Transverse colon (tissue), 4 donors: ENCODE measurements at regions not wholly inside any gene's neighbourhood (a gene's known extent, or its start where the extent isn't known, plus 50 kb on each side); places are given as distances from the start of the nearest gene placed in this dataset.

Source experiments
- DNase-seq: peaks from one replicate; pipeline ENCODE4 v3.0.0-alpha.2; 2019
- H3K27ac ChIP-seq, 4 donors: fragments of 200-600 bp; sonication (generic); 2 replicates each; pipeline ENCODE4 v1.5.1; 2016 to 2018; ENCODE audit warnings: inconsistent platforms in 4 of 4
- H3K27me3 ChIP-seq: fragments of 200-600 bp; sonication (generic); 2 replicates; pipeline ENCODE4 v1.5.1; 2017; ENCODE audit warnings: inconsistent platforms
- H3K36me3 ChIP-seq, 4 donors: fragments of 200-600 bp; sonication (generic); 2 replicates each; pipeline ENCODE4 v1.5.1; 2017 to 2019; ENCODE audit warnings: inconsistent platforms in 4 of 4
- H3K4me1 ChIP-seq, 4 donors: fragments of 200-600 bp; sonication (generic); 2 replicates each; pipeline ENCODE4 v1.5.1; 2017 to 2020; ENCODE audit warnings: inconsistent platforms in 4 of 4
- H3K4me3 ChIP-seq, 4 donors: fragments of 200-600 bp; sonication (generic); 1 replicate in 1 of 4; 2 replicates in 3 of 4; pipeline versions ENCODE4 v1.5.1 to v1.6.1; 2017 to 2019; ENCODE audit warnings: inconsistent platforms in 4 of 4
- H3K9me3 ChIP-seq, 2 donors: fragments of 200-600 bp; sonication (generic); 2 replicates each; pipeline ENCODE4 v1.5.1; 2017 to 2019; ENCODE audit warnings: inconsistent platforms in 2 of 2
- EP300 ChIP-seq: sonication (generic); formaldehyde crosslinking; IDR thresholded peaks from one replicate; pipeline ENCODE4 v1.6.1; 2017; ENCODE audit warnings: antibody characterized with exemption, low read depth
- POLR2A ChIP-seq: fragments of 450-650 bp; IDR thresholded peaks from one replicate; pipeline ENCODE4 v1.6.1; 2016; ENCODE audit warnings: antibody characterized with exemption, mild to moderate bottlenecking, moderate library complexity
- POLR2AphosphoS5 ChIP-seq, 3 donors: sonication (generic); formaldehyde crosslinking; IDR thresholded peaks; one replicate each; pipeline ENCODE4 v1.6.1; 2016; ENCODE audit warnings: antibody characterized with exemption in 3 of 3
- WGBS, 2 donors: methylation state at CpG; one replicate each; pipeline ENCODE4 v1.1.5; 2018; ENCODE audit warnings: low coverage in 1 of 2; 5-methylcytosine and 5-hydroxymethylcytosine counted together
- in situ Hi-C, 4 donors: fragments of 200-750 bp; cut with MboI; loops; one replicate each; pipeline versions ENCODE4 v1.15.0 to v1.15.1; 2017; ENCODE audit warnings: low sequenced_read_pairs in 3 of 4, low pct_ligation_motif_present in 1 of 4, low pct_unique_long_range_greater_than_20kb in 1 of 4
- intact Hi-C: fragments of 100-400 bp; cut with DNase I; formaldehyde crosslinking; loops from one replicate; pipeline ENCODE4 v1.15.1; 2023; ENCODE audit warnings: low total_unique reads
- TF ChIP-seq, protein P1 (sequence below), 5 experiments: fragments of 200-600 bp in 3 of 5; fragments of 450-650 bp in 2 of 5; sonication (generic) in 3 of 5; IDR thresholded peaks; 1 replicate in 2 of 5; 2 replicates in 3 of 5; pipeline ENCODE4 v1.5.1; 2016 to 2017; ENCODE audit warnings: antibody characterized with exemption in 5 of 5, inconsistent platforms in 3 of 5, mild to moderate bottlenecking in 2 of 5, moderate library complexity in 1 of 5

DNA sequence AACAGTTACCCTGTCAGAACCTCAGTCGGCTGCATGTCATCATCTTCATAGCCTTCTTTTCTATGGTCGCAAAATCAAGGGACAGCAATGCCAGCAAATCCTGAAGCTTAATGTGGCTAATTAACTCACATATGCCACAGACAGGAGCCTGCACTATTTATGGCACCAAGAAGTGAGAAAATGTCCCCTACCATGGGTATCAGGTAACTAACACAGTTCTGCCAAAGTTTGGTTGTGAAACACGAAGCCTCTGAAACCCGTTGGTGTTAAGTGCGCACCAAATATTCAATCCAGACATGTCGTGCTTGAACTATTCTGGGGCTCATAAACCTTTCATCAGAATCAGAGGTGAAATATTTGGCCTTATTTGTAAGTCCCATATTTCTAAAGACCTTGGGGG lies 63.3 kb downstream of the EVX1 start:
- H3K27me3 ChIP-seq = no peaks in the 10 kb centered on the region
- no peak for TF ChIP-seq POLR2AphosphoS5 (IDR thresholded peaks at IDR 0.05)
- TF ChIP-seq, protein P1, sequence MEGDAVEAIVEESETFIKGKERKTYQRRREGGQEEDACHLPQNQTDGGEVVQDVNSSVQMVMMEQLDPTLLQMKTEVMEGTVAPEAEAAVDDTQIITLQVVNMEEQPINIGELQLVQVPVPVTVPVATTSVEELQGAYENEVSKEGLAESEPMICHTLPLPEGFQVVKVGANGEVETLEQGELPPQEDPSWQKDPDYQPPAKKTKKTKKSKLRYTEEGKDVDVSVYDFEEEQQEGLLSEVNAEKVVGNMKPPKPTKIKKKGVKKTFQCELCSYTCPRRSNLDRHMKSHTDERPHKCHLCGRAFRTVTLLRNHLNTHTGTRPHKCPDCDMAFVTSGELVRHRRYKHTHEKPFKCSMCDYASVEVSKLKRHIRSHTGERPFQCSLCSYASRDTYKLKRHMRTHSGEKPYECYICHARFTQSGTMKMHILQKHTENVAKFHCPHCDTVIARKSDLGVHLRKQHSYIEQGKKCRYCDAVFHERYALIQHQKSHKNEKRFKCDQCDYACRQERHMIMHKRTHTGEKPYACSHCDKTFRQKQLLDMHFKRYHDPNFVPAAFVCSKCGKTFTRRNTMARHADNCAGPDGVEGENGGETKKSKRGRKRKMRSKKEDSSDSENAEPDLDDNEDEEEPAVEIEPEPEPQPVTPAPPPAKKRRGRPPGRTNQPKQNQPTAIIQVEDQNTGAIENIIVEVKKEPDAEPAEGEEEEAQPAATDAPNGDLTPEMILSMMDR (IDR thresholded peaks at IDR 0.05) = no peak
- TF ChIP-seq POLR2A = no peak
- TF ChIP-seq EP300 = no peak
- DNase-seq = no peak
- no peaks in the 10 kb centered on the region for H3K9me3 ChIP-seq
- no peak overlapping the region for H3K4me3 ChIP-seq
- no peaks in the 10 kb centered on the region for H3K4me1 ChIP-seq
- 89% methylated on average over 6 of the region's 6 CpGs; no CpG with 5 or more reads in 1 of the 2 donors for WGBS, 2 donors
- no peak overlapping the region for H3K27ac ChIP-seq
- intact Hi-C loops = no loop called here
- in situ Hi-C loops = no loop called here
- no peaks in the 10 kb centered on the region for H3K36me3 ChIP-seq

DNA sequence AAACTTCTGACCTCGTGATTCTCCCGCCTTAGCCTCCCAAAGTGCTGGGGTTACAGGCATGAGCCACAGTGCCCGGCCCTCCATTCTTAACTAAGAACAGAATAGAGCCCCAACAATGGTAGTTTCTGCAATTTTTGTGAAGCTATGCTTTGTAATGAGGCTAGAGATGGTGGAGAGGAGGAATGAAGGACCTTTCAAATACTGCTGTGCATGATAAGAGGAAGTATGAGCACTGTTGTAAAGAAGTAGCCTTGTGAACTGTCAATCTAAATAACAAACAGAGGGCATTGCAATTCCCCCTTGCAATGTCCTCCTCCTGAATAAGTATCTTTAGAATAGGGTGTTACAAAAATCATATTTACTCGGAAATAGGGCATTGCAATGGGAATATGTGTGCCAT lies 70.2 kb downstream of the EVX1 start:
- Histone ChIP-seq H3K27ac (no peak overlapping the region), H3K4me3 (no peak overlapping the region), H3K4me1 (peaks cover 0 to 4% (median 0%) of the 10 kb centered on the region in 4 donors), H3K36me3 (no peaks in the 10 kb centered on the region), H3K27me3 (no peaks in the 10 kb centered on the region), H3K9me3 (no peaks in the 10 kb centered on the region)
- TF ChIP-seq EP300 (no peak), POLR2A (no peak), POLR2AphosphoS5 (IDR thresholded peaks at IDR 0.05) (no peak)
- TF ChIP-seq, protein P1 (IDR thresholded peaks at IDR 0.05) = no peak
- WGBS, 2 donors = 82 to 88% methylated on average over 1 to 4 of the region's 4 CpGs
- no peak for DNase-seq
- intact Hi-C loops = no loop called here
- in situ Hi-C loops = no loop called here

DNA sequence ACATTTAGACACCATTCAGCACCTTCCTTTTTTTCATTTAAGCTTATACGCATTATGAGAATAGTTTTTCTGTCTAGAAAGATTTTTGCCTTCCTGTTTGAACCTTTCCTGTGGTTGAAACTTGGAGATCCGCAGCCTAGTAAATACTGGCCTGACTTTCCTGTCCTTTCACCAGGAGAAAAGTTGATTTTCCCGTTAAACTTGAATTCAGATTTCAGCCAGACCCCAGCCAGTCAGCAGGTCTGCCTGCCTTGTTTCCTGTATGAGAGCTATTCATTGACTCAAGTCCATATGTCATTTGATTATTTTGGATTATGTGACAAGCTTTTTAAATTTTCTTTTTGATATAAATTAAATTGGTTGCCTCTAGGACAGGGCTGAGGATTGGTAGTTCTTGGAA lies 71.5 kb downstream of the EVX1 start:
- peaks cover 0 to 4% (median 0%) of the 10 kb centered on the region in 4 donors for H3K4me1 ChIP-seq
- no peak for TF ChIP-seq EP300
- TF ChIP-seq, protein P1 (IDR thresholded peaks at IDR 0.05) = no peak
- TF ChIP-seq POLR2A = no peak
- no peak for TF ChIP-seq POLR2AphosphoS5 (IDR thresholded peaks at IDR 0.05)
- no peaks in the 10 kb centered on the region for H3K9me3 ChIP-seq
- intact Hi-C loops = no loop called here
- WGBS, 2 donors = 37 to 39% methylated on average over 3 of the region's 3 CpGs
- no peaks in the 10 kb centered on the region for H3K27me3 ChIP-seq
- in situ Hi-C loops = no loop called here
- H3K27ac ChIP-seq = no peak overlapping the region
- no peak overlapping the region for H3K4me3 ChIP-seq
- no peaks in the 10 kb centered on the region for H3K36me3 ChIP-seq
- DNase-seq = no peak

DNA sequence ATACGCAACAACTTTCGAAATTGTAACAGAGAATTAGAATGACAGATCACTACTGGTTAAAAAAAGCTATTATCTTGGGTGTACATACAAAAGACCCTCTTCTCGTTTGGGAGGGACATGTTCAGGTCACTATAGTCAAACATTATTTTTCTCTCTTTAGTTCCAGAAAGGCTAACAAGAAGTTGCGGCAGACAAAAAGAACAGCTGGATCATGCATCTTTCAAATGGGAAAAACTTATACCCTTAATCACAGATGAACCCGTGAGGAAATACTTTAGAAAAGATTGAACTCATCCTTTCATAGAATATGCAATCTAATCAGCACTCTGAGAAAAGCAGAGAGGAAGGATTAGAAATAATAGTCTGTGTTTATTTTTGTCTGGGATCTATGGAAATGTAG lies 72.5 kb downstream of the EVX1 start:
- Histone ChIP-seq H3K27me3 (no peaks in the 10 kb centered on the region), H3K9me3 (no peaks in the 10 kb centered on the region), H3K36me3 (no peaks in the 10 kb centered on the region), H3K27ac (no peak overlapping the region), H3K4me3 (no peak overlapping the region), H3K4me1 (peaks cover 0 to 4% (median 0%) of the 10 kb centered on the region in 4 donors)
- intact Hi-C loops (no loop called here), in situ Hi-C loops (no loop called here)
- 78 to 79% methylated on average over 5 of the region's 5 CpGs for WGBS, 2 donors
- TF ChIP-seq, protein P1 (IDR thresholded peaks at IDR 0.05) = no peak
- no peak for TF ChIP-seq POLR2AphosphoS5 (IDR thresholded peaks at IDR 0.05)
- no peak for TF ChIP-seq EP300
- no peak for TF ChIP-seq POLR2A
- DNase-seq = no peak
